PC-3 (cell line): ENCODE measurements at regions not wholly inside any gene's neighbourhood (a gene's known extent, or its start where the extent isn't known, plus 50 kb on each side); places are given as distances from the start of the nearest gene placed in this dataset.
"Not testable (repeated sequence)": the region's sequence is repeated elsewhere in the genome, so short reads cannot be mapped to it uniquely, and the experiment has no call there.

ENCODE experiments used
- ATAC-seq: fragments of 200-7000 bp; cut with Tn5 transposase; 2 replicates; pipeline ENCODE4 v1.9.1; 2020; ENCODE audit warnings: mild to moderate bottlenecking, moderate library complexity
- BruUV-seq: library from RNA; stranded (reverse); fragments of 400-500 nt; replicated peaks from 2 replicates; lab custom pipeline; 2021; lab: Mats Ljungman, UMichigan
- CTCF ChIA-PET: fragments of 300-600 bp; sonication (Branson Sonifier 250); formaldehyde crosslinking; loops from one replicate; lab custom pipeline; 2022; ENCODE audit warnings: antibody characterized with exemption; lab: Charles Lee
- POLR2A ChIA-PET: fragments of 300-600 bp; sonication (Branson Sonifier 250); formaldehyde crosslinking; loops from one replicate; lab custom pipeline; 2022; ENCODE audit warnings: antibody characterized with exemption; ENCODE audit not compliant: unreplicated experiment; lab: Charles Lee
- DNase-seq: peaks from one replicate; pipeline ENCODE4 v3.0.0-alpha.2; 2015
- H2AFZ ChIP-seq: fragments of 300-600 bp; sonication (generic); 2 replicates; pipeline ENCODE4 v1.6.0; 2016; ENCODE audit warnings: antibody characterized with exemption, low read length
- H3F3A ChIP-seq: fragments of 300-600 bp; sonication (generic); one replicate; pipeline ENCODE4 v1.6.0; 2017; ENCODE audit warnings: antibody characterized with exemption, low read length, control low read depth, mild to moderate bottlenecking; ENCODE audit not compliant: unreplicated experiment
- H3K27ac ChIP-seq: fragments of 300-600 bp; sonication (generic); 2 replicates; pipeline ENCODE4 v1.5.1; 2016; ENCODE audit warnings: mild to moderate bottlenecking, low read length
- H3K27me3 ChIP-seq: fragments of 300-600 bp; sonication (generic); 2 replicates; pipeline ENCODE4 v1.6.1; 2016; ENCODE audit warnings: low read length, mixed read lengths
- H3K36me3 ChIP-seq: fragments of 300-600 bp; sonication (generic); 2 replicates; pipeline ENCODE4 v1.6.1; 2016; ENCODE audit warnings: low read depth, mixed run types, low read length, mixed read lengths
- H3K4me1 ChIP-seq: fragments of 300-600 bp; sonication (generic); 2 replicates; pipeline ENCODE4 v1.5.1; 2016; ENCODE audit warnings: low read length; ENCODE audit not compliant: insufficient read depth
- H3K4me2 ChIP-seq: fragments of 300-600 bp; sonication (generic); 2 replicates; pipeline ENCODE4 v1.6.0; 2016; ENCODE audit warnings: low read length
- H3K4me3 ChIP-seq: fragments of 300-600 bp; sonication (generic); 2 replicates; pipeline ENCODE4 v1.5.1; 2016; ENCODE audit warnings: mild to moderate bottlenecking, low read length, mixed read lengths
- H3K79me2 ChIP-seq: fragments of 300-600 bp; sonication (generic); 2 replicates; pipeline ENCODE4 v1.6.1; 2017; ENCODE audit warnings: low read length, mixed read lengths
- H3K9ac ChIP-seq: fragments of 300-600 bp; sonication (generic); 2 replicates; pipeline ENCODE4 v1.6.0; 2016; ENCODE audit warnings: mild to moderate bottlenecking, low read length
- H3K9me2 ChIP-seq: fragments of 300-600 bp; sonication (generic); replicated peaks from 2 replicates; pipeline ENCODE4 v1.6.1; 2016; ENCODE audit warnings: mixed run types, low read length, mixed read lengths
- H3K9me3 ChIP-seq: fragments of 300-600 bp; sonication (generic); 2 replicates; pipeline ENCODE4 v1.6.1; 2016; ENCODE audit warnings: low read length, mixed read lengths
- H4K20me1 ChIP-seq: fragments of 300-600 bp; sonication (generic); 2 replicates; pipeline ENCODE4 v1.6.1; 2016; ENCODE audit warnings: low read length, mixed read lengths
- CTCF ChIP-seq: fragments of 300-600 bp; sonication (generic); conservative IDR thresholded peaks from 2 replicates; pipeline ENCODE4 v1.5.1; 2017; ENCODE audit warnings: antibody characterized with exemption, low read depth, mild to moderate bottlenecking, low read length
- EZH2 ChIP-seq: fragments of 300-600 bp; sonication (generic); IDR thresholded peaks from one replicate; pipeline ENCODE4 v1.6.1; 2017; ENCODE audit warnings: antibody characterized with exemption, mild to moderate bottlenecking, low read length; ENCODE audit not compliant: unreplicated experiment
- EZH2phosphoT487 ChIP-seq: fragments of 300-600 bp; sonication (generic); IDR thresholded peaks from 2 replicates; pipeline ENCODE4 v1.6.1; 2018; ENCODE audit warnings: mild to moderate bottlenecking, antibody characterized with exemption, low read length, borderline replicate concordance
- intact Hi-C: fragments of 100-400 bp; cut with micrococcal nuclease; formaldehyde crosslinking; loops from 2 replicates; pipeline ENCODE4 v1.9.0; 2023

DNA sequence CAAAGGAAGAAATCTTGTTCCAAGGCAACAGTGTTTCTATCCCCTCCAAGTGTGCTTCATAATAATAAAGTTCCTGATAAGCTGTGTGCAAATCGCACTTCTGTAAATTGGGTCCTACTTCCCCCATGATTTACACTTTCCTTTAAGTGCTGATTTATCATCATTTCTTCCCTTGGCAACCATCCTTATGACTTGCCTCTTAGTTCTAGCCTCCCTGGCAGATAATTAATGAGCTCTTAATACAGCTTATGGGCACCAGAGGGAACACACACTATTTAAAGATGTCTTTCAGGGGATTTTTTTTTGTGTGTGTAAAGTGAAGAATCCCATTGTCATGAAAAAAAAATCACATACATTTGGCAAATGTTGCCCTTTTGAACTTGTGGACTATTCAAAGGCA is 101.6 kb upstream of the MPHOSPH6 start:
- CTCF ChIA-PET = no interaction called here
- H3K79me2 ChIP-seq = no peaks in the 10 kb centered on the region
- H3K27me3 ChIP-seq = 0 out of 2 replicates have a peak, but pooled peaks cover 4% of the 10 kb centered on the region

DNA sequence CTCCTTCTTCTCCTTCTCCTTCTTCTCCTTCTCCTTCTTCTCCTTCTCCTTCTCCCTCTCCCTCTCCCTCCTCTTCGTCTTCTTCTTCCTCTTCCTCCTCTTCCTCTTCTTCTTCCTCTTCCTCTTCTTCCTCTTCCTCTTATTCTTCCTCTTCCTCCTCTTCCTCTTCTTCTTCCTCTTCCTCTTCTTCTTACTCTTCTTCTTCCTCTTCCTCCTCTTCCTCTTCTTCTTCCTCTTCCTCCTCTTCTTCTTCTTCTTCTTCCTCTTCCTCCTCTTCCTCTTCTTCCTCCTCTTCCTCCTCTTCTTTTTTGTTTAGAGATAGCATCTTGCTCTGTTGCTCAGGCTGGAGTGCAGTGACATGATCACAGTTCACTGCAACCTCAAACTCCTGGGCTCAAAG is 97.7 kb upstream of the MPHOSPH6 start:
- CTCF ChIA-PET, POLR2A ChIA-PET, H3K4me2 ChIP-seq, H3K27ac ChIP-seq, H3K36me3 ChIP-seq, H3K9ac ChIP-seq, H3K79me2 ChIP-seq, H3K4me3 ChIP-seq, H3K9me3 ChIP-seq, H2AFZ ChIP-seq, DNase-seq, ATAC-seq, H3K4me1 ChIP-seq, H4K20me1 ChIP-seq, BruUV-seq, H3F3A ChIP-seq, H3K9me2 ChIP-seq: not testable (repeated sequence)
- intact Hi-C loops = loop anchor here (10.0 kb wide), 1 partner anchor 947 kb away; no protein-coding TSS in a partner anchor
- peaks cover 31% of the 10 kb centered on the region for H3K27me3 ChIP-seq

More for the DNA sequence above, 101.6 kb upstream of the MPHOSPH6 start:
- no peak overlapping the region for H3K4me3 ChIP-seq
- H3K4me1 ChIP-seq = no peaks in the 10 kb centered on the region
- intact Hi-C loops = no loop called here
- no peak for TF ChIP-seq EZH2phosphoT487
- TF ChIP-seq EZH2 = no peak
- no peaks in the 10 kb centered on the region for H3K9me3 ChIP-seq
- H2AFZ ChIP-seq = no peak overlapping the region
- H3K9me2 ChIP-seq = no peaks in the 10 kb centered on the region
- no peak overlapping the region for H3K27ac ChIP-seq
- no peak overlapping the region for H3K9ac ChIP-seq
- no peaks in the 10 kb centered on the region for H3F3A ChIP-seq
- ATAC-seq (no peak), DNase-seq (no peak)
- POLR2A ChIA-PET = no interaction called here
- H3K36me3 ChIP-seq = no peaks in the 10 kb centered on the region
- no TSS peak for BruUV-seq
- no peaks in the 10 kb centered on the region for H4K20me1 ChIP-seq
- no peak overlapping the region for H3K4me2 ChIP-seq

GRCh38 chr16:82265809-82266208 is 95.8 kb upstream of the MPHOSPH6 start:
- POLR2A ChIA-PET = no interaction called here
- intact Hi-C loops = loop anchor here (10.0 kb wide), 1 partner anchor 949 kb away; no protein-coding TSS in a partner anchor

More at GRCh38 chr16:82265809-82266208, 95.8 kb upstream of the MPHOSPH6 start:
- no peaks in the 10 kb centered on the region for H3K9me3 ChIP-seq
- ATAC-seq (no peak), DNase-seq (no peak)
- no peaks in the 10 kb centered on the region for H3K4me1 ChIP-seq
- no peak overlapping the region for H2AFZ ChIP-seq
- H3K9ac ChIP-seq = no peak overlapping the region
- TF ChIP-seq CTCF = no peak
- TF ChIP-seq EZH2phosphoT487 = no peak
- TF ChIP-seq EZH2 = no peak
- CTCF ChIA-PET = no interaction called here
- no peaks in the 10 kb centered on the region for H4K20me1 ChIP-seq
- no peak overlapping the region for H3K4me3 ChIP-seq
- no peaks in the 10 kb centered on the region; the same call in 1 of the 2 replicates for H3K36me3 ChIP-seq
- H3F3A ChIP-seq = no peaks in the 10 kb centered on the region
- no peaks in the 10 kb centered on the region for H3K79me2 ChIP-seq
- H3K4me2 ChIP-seq = no peak overlapping the region
- H3K9me2 ChIP-seq = no peaks in the 10 kb centered on the region
- no peak overlapping the region for H3K27ac ChIP-seq
- H3K27me3 ChIP-seq = peaks cover 31% of the 10 kb centered on the region
- BruUV-seq = no TSS peak
